Neural progenitor cell (in vitro differentiated cells): ENCODE measurements at regions not wholly inside any gene's neighbourhood (a gene's known extent, or its start where the extent isn't known, plus 50 kb on each side); places are given as distances from the start of the nearest gene placed in this dataset.

Experiments used
- DNase-seq: peaks from one replicate; pipeline ENCODE4 v3.0.0-alpha.2; 2016; ENCODE audit warnings: low spot score
- H2AFZ ChIP-seq: fragments of 200-600 bp; sonication (generic); replicated peaks from 2 replicates; pipeline ENCODE4 v1.6.1; 2016; ENCODE audit warnings: antibody characterized with exemption
- H3F3A ChIP-seq: fragments of 200-600 bp; sonication (generic); 2 replicates; pipeline ENCODE4 v1.6.1; 2016; ENCODE audit warnings: antibody characterized with exemption, low read depth
- H3K27ac ChIP-seq: fragments of 200-600 bp; sonication (generic); 2 replicates; pipeline ENCODE4 v1.5.1; 2016; ENCODE audit warnings: mild to moderate bottlenecking
- H3K27me3 ChIP-seq: fragments of 200-600 bp; sonication (generic); 2 replicates; pipeline ENCODE4 v1.6.1; 2016; ENCODE audit warnings: mild to moderate bottlenecking, moderate library complexity
- H3K36me3 ChIP-seq: fragments of 200-600 bp; sonication (generic); 2 replicates; pipeline ENCODE4 v1.5.1; 2016
- H3K4me1 ChIP-seq: fragments of 200-600 bp; sonication (generic); 2 replicates; pipeline ENCODE4 v1.6.1; 2016; ENCODE audit warnings: mixed run types
- H3K4me2 ChIP-seq: fragments of 200-600 bp; sonication (generic); 2 replicates; pipeline ENCODE4 v1.6.1; 2016
- H3K4me3 ChIP-seq: fragments of 200-600 bp; sonication (generic); 2 replicates; pipeline ENCODE4 v1.5.1; 2016
- H3K79me2 ChIP-seq: fragments of 200-600 bp; sonication (generic); 2 replicates; pipeline ENCODE4 v1.6.1; 2016; ENCODE audit warnings: low read depth
- H3K9ac ChIP-seq: fragments of 200-600 bp; sonication (generic); 2 replicates; pipeline ENCODE4 v1.6.1; 2016
- H3K9me3 ChIP-seq: fragments of 200-600 bp; sonication (generic); 2 replicates; pipeline ENCODE4 v1.5.1; 2016; ENCODE audit warnings: low read depth
- H4K20me1 ChIP-seq: fragments of 200-600 bp; sonication (generic); 2 replicates; pipeline ENCODE4 v1.6.1; 2016; ENCODE audit warnings: low read depth
- H3K27ac Mint-ChIP-seq: 3 replicates; pipeline ENCODE4 v1.8.0; 2021; ENCODE audit warnings: mixed read lengths
- H3K27me3 Mint-ChIP-seq: 2 replicates; pipeline ENCODE4 v1.8.0; 2022; ENCODE audit warnings: low read depth, mild to moderate bottlenecking, inconsistent platforms, moderate library complexity, mixed read lengths; ENCODE audit not compliant: insufficient read depth
- H3K36me3 Mint-ChIP-seq: 3 replicates; pipeline ENCODE4 v1.8.0; 2021; ENCODE audit warnings: mixed read lengths
- H3K4me1 Mint-ChIP-seq: 3 replicates; pipeline ENCODE4 v1.8.0; 2021; ENCODE audit warnings: mixed read lengths
- H3K4me3 Mint-ChIP-seq: 3 replicates; pipeline ENCODE4 v1.8.0; 2021; ENCODE audit warnings: mild to moderate bottlenecking, moderate library complexity, mixed read lengths
- H3K9me3 Mint-ChIP-seq: 3 replicates; pipeline ENCODE4 v1.8.0; 2020; ENCODE audit warnings: mixed read lengths
- CTCF ChIP-seq: fragments of 200-600 bp; sonication (generic); IDR thresholded peaks from 2 replicates; pipeline ENCODE4 v1.5.1; 2017; ENCODE audit warnings: antibody characterized with exemption, mild to moderate bottlenecking
- EZH2 ChIP-seq: fragments of 200-600 bp; sonication (generic); IDR thresholded peaks from 2 replicates; pipeline ENCODE4 v1.6.1; 2017; ENCODE audit warnings: antibody characterized with exemption, mild to moderate bottlenecking, moderate library complexity
- EZH2phosphoT487 ChIP-seq: fragments of 200-600 bp; sonication (generic); IDR thresholded peaks from 2 replicates; pipeline ENCODE4 v1.6.1; 2017; ENCODE audit warnings: antibody characterized with exemption

GRCh38 chrX:39852491-39852890 is 245.3 kb downstream of the BCOR start:
- H3K36me3 ChIP-seq: no peaks in the 10 kb centered on the region
- H3K36me3 Mint-ChIP-seq: no peaks in the 10 kb centered on the region
- no peaks in the 10 kb centered on the region for H3K79me2 ChIP-seq
- peaks cover 34% of the 10 kb centered on the region for H3K4me1 Mint-ChIP-seq
- no peaks in the 10 kb centered on the region for H3K9me3 ChIP-seq
- H3K27ac ChIP-seq: no peak overlapping the region
- no peak for DNase-seq
- H3K27me3 Mint-ChIP-seq: peaks cover 5% of the 10 kb centered on the region
- H4K20me1 ChIP-seq: no peaks in the 10 kb centered on the region
- H3K4me3 ChIP-seq: no peak overlapping the region
- no peaks in the 10 kb centered on the region for H3K27me3 ChIP-seq
- no peak for TF ChIP-seq CTCF
- TF ChIP-seq EZH2: no peak
- no peak for TF ChIP-seq EZH2phosphoT487
- H3K4me2 ChIP-seq: no peak overlapping the region
- peaks cover 21% of the 10 kb centered on the region for H3K9me3 Mint-ChIP-seq
- H3K4me3 Mint-ChIP-seq: no peak overlapping the region
- peaks cover 37% of the 10 kb centered on the region for H3K4me1 ChIP-seq
- no peak overlapping the region for H2AFZ ChIP-seq
- H3F3A ChIP-seq: no peaks in the 10 kb centered on the region
- no peak overlapping the region for H3K27ac Mint-ChIP-seq
- no peak overlapping the region for H3K9ac ChIP-seq

GRCh38 chrX:39853417-39854030 is 244.2 kb downstream of the BCOR start:
- H3K79me2 ChIP-seq: no peaks in the 10 kb centered on the region
- no peak for TF ChIP-seq EZH2
- no peak for TF ChIP-seq CTCF
- TF ChIP-seq EZH2phosphoT487: no peak
- peaks cover 5% of the 10 kb centered on the region for H3K27me3 Mint-ChIP-seq
- H4K20me1 ChIP-seq: no peaks in the 10 kb centered on the region
- no peaks in the 10 kb centered on the region for H3F3A ChIP-seq
- H3K27me3 ChIP-seq: no peaks in the 10 kb centered on the region
- peaks cover 21% of the 10 kb centered on the region for H3K9me3 Mint-ChIP-seq
- no peak overlapping the region for H3K27ac ChIP-seq
- H2AFZ ChIP-seq: no peak overlapping the region
- H3K4me1 ChIP-seq: peaks cover 37% of the 10 kb centered on the region
- DNase-seq: no peak
- H3K4me3 Mint-ChIP-seq: no peak overlapping the region
- H3K4me2 ChIP-seq: no peak overlapping the region
- no peak overlapping the region for H3K9ac ChIP-seq
- no peak overlapping the region for H3K4me3 ChIP-seq
- H3K36me3 Mint-ChIP-seq: no peaks in the 10 kb centered on the region
- H3K9me3 ChIP-seq: no peaks in the 10 kb centered on the region
- H3K4me1 Mint-ChIP-seq: peaks cover 35% of the 10 kb centered on the region
- H3K36me3 ChIP-seq: no peaks in the 10 kb centered on the region
- no peak overlapping the region for H3K27ac Mint-ChIP-seq

- Histone ChIP-seq H3K4me3 (no peak overlapping the region), H3K9me3 (no peaks in the 10 kb centered on the region), H3K4me2 (no peak overlapping the region), H3K4me1 (peaks cover 37% of the 10 kb centered on the region), H4K20me1 (no peaks in the 10 kb centered on the region), H3K27ac (no peak overlapping the region), H3F3A (peaks cover 4% of the 10 kb centered on the region), H2AFZ (no peak overlapping the region), H3K9ac (no peak overlapping the region), H3K27me3 (no peaks in the 10 kb centered on the region), H3K79me2 (no peaks in the 10 kb centered on the region), H3K36me3 (no peaks in the 10 kb centered on the region)
- peaks cover 18% of the 10 kb centered on the region for H3K9me3 Mint-ChIP-seq
- H3K36me3 Mint-ChIP-seq: no peaks in the 10 kb centered on the region
- H3K27ac Mint-ChIP-seq: peak overlapping the region; percentile 42
- no peak overlapping the region for H3K4me3 Mint-ChIP-seq
- H3K4me1 Mint-ChIP-seq: peaks cover 36% of the 10 kb centered on the region
- H3K27me3 Mint-ChIP-seq: peaks cover 5% of the 10 kb centered on the region
- TF ChIP-seq EZH2phosphoT487 (no peak), EZH2 (no peak), CTCF (no peak)
- no peak for DNase-seq
Observed at GRCh38 chrX:39854772-39855747, 242.7 kb downstream of the BCOR start.
